ENCODE measurements at regions not wholly inside any gene's neighbourhood (a gene's known extent, or its start where the extent isn't known, plus 50 kb on each side); places are given as distances from the start of the nearest gene placed in this dataset.

DNA sequence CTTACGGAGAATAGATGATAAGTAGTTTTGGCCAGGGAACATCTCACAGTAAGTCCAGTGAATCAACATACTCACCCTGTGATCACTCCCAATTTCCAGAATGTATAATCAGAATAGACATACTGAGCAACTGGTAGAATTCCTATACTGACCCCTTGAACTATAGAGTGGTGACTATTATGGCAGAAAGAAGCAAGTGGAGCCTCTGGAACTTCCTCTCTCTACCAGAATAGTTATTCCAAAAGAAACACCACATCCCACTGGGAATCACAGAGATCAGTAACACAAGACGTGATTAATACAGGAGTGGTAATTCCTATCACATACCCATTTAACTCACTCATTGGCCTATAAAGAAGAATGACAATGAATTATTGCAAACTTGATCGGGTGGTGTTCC is 50.1 kb upstream of the TRIM42 start:
- Histone ChIP-seq H3K36me3 (ENCODE audit: insufficient read depth, low read length) (no peaks in the 10 kb centered on the region), H4K20me1 (ENCODE audit: insufficient read depth, low read length) (no peaks in the 10 kb centered on the region), H3K27ac (ENCODE audit: low read depth, low read length) (peak overlapping the region; percentile 87), H3K4me2 (ENCODE audit: insufficient read depth, low read length) (peak overlapping the region; percentile 46), H3K4me1 (ENCODE audit: insufficient read depth, low read length) (peaks cover 36% of the 10 kb centered on the region), H3K9me3 (ENCODE audit: low read depth, low read length) (no peaks in the 10 kb centered on the region), H3K27me3 (ENCODE audit: insufficient read depth, low read length) (no peaks in the 10 kb centered on the region), H2AFZ (ENCODE audit: low read length) (no peak overlapping the region), H3K79me2 (ENCODE audit: insufficient read depth, low read length) (no peaks in the 10 kb centered on the region), H3K4me3 (ENCODE audit: insufficient read depth, low read length) (no peak overlapping the region)
- TF ChIP-seq, protein P1, sequence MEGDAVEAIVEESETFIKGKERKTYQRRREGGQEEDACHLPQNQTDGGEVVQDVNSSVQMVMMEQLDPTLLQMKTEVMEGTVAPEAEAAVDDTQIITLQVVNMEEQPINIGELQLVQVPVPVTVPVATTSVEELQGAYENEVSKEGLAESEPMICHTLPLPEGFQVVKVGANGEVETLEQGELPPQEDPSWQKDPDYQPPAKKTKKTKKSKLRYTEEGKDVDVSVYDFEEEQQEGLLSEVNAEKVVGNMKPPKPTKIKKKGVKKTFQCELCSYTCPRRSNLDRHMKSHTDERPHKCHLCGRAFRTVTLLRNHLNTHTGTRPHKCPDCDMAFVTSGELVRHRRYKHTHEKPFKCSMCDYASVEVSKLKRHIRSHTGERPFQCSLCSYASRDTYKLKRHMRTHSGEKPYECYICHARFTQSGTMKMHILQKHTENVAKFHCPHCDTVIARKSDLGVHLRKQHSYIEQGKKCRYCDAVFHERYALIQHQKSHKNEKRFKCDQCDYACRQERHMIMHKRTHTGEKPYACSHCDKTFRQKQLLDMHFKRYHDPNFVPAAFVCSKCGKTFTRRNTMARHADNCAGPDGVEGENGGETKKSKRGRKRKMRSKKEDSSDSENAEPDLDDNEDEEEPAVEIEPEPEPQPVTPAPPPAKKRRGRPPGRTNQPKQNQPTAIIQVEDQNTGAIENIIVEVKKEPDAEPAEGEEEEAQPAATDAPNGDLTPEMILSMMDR (IDR thresholded peaks at IDR 0.05; ENCODE audit: extremely low read depth, low read depth, low read length) = no peak
- peak; percentile 57 for DNase-seq (ENCODE audit: insufficient read length, low spot score, missing footprints)
